Stimulated activated CD4-positive, alpha-beta T cell treated with anti-CD3 and anti-CD28 coated beads, TNF-alpha, amount 100 ng/mL, for 4 hours (primary cell): ENCODE measurements at regions not wholly inside any gene's neighbourhood (a gene's known extent, or its start where the extent isn't known, plus 50 kb on each side); places are given as distances from the start of the nearest gene placed in this dataset.

ENCODE experiments used
- DNase-seq, 3 experiments: peaks; one replicate each; pipeline ENCODE4 v3.0.0-alpha.2; 2020; ENCODE audit warnings: low read depth in 3 of 3

DNA sequence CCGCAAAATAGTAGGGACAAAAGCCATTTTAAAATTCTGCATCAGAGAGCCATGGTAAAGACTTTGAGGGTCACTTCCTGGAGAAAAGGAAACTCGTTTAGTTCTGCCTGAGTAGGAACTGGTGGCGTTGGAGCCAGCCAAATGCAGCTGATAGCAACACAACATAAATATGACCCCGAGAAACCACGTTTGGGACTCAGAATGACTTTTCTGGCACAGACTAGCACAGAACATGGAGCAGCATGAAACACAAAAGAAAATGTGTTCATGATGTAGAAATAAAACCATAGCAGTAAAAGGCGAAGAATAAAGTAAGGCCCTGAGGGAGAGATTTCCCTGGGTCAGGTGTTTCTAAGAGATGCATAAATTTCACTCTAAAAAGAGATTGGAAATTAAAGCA is 149.2 kb upstream of the KLHL29 start:
- DNase-seq, result no peak

DNA sequence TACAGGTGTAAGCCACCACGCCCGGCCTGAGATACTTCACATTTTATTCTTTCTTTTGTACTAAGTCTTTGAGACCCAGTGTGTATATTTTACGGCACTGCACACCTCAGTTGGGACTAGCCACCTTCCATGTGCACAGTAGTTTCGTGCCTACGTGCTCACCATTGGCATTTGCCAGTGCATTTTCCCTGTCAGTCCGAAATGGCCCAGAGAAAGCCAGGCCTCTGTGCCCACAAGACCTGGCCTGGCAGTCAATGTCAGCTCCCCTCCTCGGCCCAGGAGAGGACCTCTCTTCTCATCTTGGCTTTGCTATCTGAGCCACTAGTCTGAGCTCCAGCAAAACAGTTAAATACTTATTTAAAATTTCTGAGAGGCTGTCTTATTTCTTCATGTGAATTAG is 147.8 kb upstream of the KLHL29 start:
- DNase-seq, result no peak

DNA sequence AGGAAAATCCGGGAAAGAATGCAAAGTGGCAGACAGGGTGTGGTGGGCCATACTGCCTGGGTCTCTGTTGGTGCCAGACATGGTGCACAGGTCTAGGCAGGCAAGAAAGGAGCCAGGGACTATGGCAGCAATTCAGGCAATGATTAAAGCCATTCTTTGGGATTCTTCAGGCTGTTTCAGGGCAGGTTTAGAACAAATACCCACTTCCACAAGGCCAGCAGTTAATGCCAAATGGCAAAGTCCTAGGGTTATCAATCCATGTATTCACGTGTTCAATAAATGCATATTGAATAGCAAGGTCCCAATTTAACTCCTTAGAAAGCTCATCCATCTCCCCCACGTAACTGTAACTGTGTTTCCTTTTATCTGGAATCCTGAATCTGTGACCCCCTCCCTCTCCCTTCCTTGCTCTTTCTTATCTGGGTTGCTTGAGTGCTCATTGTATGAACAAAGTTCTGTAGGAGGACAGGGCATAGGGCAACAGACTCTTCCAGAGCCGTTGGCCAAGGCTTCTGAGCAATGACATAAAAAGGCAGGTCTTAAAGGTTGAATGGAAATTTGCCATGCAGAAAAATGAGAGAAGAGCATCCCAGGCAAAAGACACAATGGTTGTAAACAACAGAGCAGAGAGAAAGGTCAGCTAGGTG is 146.8 kb upstream of the KLHL29 start:
- no peak for DNase-seq

DNA sequence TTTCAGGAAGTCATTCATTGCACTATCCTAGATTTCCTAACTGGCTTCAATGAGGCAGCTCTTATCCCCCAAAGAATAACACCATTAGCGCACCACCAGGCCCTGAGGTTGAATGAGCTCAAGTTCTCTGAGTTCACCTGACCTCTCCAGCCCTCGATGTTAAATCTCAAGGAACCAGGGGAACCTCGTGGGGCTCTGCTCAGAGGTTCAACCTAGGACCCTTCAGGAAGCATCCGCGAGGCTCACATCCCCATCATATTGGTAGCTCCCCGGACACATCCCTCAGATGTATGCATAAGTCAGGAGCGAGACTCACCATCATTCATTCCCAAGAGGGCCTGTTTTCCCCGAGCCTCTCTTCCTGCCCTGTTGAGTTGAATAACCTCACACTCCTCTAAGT is 145.6 kb upstream of the KLHL29 start:
- no peak for DNase-seq

DNA sequence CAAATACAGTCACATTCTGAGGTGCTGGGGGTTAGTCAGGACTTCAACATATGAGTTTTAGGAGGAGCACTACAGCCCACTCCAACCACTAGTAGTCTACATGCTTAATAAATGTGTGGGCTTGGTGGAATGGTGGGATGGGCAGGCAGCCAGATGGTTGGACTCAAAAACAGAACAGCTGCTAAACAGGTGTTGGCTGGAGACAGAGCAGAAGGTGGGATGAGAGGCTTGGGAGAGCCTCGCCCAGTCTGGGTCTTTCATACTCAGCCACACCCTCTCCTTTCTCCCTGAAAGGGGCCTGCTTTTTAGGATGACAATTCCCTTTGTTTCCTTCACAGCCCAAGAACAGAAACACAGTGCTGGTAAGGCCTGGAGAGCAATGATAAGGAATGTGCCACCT is 143.9 kb upstream of the KLHL29 start:
- no peak for DNase-seq

DNA sequence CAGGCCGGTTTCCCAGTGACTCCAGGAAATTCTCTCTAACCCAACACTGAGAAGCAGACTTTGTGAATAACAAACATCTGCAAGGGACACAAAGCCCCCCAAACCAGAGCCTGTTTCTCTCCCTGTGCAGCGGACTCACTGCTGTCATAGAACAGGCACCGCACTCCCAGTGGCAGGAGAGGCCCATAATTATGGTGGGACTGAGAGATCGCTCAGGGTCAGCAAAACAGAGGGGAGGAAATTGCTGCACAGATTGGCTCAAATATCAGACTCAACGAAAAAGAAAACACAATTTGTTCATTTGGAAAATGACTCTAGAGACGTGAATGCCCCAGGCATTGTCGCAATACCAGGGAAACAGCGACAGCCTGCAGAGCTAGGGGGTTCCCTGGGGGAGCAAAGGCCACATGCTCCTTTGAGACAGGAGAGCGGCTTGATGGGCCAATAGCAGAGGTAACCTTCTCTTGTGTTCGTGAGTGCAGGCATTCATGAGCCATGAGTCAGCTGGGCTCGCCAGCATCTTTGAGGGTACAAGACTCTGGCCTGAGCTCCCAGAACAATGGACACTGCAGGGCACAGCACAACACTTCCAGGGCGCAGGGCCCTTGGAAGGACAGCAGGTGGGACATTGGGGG is 143.3 kb upstream of the KLHL29 start:
- no peak for DNase-seq

DNA sequence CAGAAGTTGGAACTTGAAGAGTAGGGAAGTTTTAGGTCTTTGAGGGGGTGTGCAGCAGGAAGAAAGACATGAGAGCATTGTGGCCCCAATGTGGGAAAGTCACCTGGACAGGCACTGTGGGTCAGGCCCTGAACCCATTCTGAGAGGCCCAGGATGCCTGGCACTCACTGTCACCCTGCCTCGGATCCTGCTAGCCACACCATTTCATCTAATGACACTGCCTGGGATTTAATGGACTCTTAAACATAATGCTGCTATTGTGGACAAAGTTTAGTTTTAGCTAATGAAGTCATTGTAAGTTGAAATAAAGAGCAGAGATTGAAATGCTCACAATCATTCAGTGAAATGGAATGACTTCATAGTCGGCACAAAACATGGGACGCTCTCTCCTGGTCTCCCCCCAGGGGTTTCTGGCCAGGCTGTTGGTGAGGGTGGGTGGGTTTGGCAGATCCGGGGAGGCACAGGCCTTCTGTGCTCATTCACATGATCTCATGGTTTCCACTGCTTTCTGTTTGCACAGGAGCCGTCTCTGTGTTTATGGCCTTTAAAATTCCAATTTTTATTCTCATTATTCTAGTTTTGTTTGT is 141.8 kb upstream of the KLHL29 start:
- no peak for DNase-seq

DNA sequence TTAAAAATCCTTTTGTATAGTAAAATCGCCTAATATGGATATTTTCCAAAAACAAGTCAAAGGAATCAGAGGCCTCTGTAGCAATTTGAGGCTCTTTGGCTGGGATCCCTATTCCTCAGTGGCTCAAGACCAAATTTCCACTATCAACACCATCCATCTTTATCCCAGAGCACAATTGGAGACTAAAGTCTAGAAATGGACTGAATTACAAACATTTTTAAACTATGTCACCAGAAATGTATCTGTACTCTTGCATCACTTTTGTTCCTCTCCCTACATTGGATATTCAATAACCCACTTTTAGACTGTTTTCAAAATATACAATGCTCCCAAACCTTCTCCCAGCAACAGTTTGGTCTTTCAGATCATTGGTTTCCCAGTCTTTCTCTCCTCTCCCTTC is 140.4 kb upstream of the KLHL29 start:
- no peak for DNase-seq

DNA sequence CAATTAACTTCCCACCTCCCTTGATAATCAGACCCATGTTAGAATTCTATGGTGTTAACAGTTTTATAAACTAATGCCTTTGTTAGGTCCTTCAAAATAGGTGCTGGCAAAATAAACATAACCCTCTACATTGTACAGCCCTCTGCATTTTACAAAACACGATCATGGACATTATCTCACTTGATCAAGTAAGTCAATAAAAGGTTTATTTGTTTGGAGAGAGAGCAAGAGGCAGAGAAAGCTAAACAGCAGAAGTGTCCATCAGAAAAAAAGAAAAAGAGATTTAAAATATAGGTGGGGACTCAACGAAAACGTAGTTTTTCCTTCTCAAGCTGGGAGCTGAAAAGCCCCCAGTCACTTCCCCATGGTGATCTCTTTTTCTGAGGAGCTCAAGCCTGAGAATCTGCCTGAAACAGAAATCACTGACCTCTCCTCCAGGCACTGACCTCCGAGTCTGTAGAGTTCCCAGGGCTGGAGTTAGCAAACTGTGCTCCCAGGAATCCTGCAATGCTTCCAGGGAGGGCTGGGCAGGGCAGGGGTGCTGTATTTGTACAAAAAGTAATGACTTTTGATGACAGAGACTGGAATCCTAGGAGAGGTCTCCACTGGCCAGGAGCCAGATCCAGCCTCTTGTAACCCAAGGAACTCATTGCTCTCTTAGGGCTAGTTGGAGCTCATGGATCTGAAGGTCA is 137.8 kb upstream of the KLHL29 start:
- DNase-seq, result no peak

DNA sequence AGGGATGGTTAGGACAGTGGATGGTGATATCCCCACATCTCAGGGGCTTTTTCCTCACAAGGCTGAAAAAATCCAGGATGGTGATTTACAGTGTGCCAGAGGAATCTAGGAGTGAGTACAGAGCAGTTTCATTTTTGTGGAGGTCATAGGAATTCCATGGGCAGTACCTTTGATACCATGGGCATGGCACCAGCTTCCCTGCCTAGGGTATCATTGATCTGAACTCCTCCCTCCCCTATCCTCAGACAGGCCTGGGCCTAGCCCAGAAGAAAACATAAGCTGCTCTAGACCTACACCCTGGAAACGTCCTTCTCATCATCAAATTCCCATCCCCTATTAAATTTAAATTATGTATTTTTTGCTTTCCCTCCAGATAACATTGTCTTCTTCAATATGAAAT is 136.3 kb upstream of the KLHL29 start:
- no peak for DNase-seq

DNA sequence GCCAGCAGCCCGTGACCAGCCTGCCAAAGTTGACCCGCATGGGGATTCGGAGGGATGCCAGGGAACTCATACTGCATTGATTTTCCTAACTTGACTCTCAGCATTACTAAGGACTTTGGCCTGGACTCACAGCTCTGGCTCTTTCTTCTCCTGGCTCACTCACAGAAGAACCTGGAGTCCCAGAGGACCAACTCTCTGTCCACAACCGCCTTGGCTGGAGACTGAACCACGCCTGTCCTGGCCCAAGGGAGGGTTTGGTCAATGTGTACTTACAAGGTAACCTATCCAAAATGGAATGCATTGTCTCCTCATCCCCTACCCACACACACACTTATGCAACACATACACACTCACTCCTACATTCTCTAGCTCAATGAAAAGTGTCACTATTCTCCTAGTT is 135.6 kb upstream of the KLHL29 start:
- no peak for DNase-seq

DNA sequence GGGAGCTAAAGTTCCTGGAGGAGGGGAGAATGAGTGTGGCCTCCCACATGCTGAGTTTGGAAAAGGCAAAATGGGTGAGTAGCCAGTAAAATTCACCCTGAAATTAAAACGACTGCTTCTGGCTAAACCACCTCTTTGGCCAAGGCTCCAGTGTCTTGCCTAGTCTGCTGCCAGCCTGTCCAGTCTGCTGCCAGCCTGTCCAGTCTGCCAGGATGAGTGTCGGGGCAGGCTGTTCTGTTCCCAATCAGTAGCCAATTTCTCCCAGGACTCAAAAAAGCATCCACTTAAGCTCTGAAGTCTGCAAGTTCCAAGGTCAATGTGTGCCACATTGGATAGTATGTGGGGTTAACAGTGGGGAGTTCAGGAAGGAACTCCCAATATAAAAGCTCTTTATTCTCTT is 134.6 kb upstream of the KLHL29 start:
- DNase-seq, result no peak

DNA sequence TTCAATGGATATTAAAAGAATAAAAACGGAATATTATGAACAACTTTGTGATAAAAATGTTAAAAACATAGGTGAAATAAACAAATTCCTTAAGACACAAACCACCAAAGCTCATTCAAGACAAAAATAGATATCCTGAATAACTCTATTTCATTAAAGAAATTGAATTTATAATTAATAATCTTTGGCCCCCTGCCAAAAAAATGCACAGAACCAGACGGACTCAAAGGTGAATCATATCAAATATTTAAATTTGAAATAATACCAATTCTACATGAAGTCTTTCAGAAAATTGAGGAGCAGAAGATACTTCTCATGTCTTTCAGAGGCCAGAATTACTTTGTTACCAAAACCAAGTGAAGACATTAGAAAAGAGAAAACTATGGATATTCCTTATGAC is 128.3 kb upstream of the KLHL29 start:
- DNase-seq, result no peak

DNA sequence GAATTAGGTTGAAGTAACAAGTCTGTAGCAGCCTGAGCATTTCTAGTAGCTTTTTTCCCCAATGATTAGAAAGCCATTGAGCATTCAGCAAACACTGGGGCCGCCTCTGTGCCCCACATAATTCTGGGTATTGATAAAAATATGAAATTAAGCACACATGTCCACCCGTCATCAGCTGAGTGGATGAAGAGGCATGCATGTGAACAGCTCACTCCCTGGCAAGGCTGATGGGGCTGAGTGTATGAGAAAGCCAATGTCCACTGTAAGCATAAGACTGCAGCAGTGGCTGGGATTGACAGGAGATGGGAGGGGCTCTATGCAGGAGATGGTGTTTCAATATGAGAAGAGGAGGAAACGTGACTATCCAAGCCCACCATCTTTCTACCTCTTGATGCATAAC is 124.4 kb upstream of the KLHL29 start:
- no peak for DNase-seq

DNA sequence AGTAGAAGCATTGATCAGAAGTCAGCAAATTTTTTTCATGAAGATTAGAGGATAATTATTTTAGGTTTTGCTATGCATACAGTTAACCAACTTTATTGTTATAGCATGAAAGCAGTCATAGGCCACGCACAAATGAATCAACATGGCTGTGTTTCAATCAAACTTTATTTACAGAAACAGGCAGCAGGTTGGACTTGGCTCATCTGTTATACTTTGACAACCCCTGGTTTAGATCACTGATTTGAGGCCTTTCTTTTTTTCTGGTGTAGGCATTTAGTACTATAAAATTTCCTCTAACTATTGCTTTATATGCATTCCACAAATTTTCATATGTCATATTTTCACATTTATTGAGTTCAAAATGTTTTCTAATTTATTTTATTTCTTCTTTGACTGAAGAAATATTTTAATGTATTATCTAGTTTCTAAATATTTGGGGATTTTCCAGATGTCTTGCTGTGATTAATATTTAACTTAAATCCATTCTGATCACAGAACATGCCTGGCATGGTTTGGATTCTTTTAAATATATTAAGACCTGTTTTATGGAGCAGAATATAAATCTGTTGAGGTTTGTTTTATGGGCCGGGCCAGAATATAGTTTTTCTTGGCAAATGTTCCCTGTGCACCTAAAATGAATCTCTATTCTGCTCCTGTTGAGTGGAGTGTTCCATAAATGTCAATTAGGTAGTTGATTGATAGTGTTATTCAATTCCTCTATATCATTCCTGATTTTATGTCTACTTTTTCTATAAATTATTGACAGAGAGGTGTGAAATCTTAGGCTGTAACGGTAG is 116.3 kb upstream of the KLHL29 start:
- no peak for DNase-seq

DNA sequence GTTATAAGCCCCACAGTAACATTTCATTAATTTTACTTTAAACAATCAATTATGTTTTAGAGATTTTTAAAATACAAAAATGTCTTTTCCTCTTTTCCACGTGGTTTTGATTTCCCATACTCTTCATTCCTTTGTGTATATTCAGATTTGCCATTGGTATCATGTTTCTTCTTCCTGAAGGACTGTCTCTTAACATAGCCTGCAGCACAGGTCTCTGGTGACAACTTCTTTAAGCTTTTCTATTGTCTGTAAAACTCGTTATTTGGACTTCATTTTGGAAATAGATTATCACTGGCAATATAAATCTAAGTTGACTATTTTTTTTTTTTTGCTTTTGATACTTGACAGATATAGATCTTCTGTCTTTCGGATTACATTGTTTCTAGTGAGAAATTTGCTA is 115.2 kb upstream of the KLHL29 start:
- no peak for DNase-seq

DNA sequence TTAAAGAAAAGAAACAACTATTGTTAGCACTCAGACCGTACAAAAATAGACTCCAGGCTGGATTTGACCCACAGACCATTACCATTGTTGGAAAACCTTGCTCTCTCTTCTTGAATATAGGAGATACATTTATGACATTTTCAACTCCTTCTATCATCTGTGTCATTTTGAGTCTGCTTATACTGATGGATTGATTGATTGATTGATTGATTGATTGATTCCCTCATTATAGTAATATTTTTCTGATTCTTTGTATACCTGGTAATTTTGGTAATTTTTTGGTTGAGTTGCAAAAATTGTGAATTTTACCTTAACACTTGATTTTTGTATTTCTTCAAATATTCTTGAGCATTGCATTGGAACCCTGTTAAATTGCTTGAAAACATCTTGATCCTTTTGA is 114.2 kb upstream of the KLHL29 start:
- DNase-seq, result no peak

DNA sequence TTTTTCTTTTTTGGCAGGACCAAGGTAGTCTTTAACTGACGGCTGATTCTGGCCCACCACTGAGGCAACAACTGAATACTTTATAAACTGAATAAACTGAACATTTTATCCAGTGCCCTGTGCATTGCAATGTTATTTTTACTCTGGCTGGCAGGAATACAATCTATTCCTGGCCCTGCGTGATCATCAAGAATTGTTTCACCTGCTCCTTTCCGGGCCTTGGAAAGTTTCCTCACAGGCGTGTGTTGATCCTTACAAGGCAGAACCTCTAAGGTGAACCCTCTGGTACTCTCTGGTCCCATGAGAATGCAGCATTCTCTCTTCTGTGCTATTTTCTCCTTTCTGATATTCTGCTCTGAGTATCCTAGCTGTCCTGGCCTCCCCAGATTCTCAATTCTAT is 113.7 kb upstream of the KLHL29 start:
- DNase-seq, result no peak

DNA sequence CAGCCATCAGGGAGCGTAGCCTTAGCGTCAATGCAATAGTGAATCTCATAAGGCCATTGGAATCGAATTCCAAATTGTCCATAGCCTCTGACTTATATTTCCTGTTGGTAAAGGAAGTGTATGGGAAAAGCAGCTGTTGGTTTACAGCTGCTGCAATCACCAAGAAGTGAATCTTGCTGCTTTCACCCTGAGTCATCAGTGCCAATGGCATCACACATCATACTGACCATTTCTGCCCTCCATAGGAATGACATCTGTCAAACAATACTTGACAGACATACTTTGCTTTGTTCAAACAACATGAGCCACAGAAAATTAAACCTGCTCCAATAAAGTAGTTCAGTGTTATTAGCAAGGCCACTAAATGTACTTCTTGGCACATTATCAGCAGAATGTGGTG is 111.2 kb upstream of the KLHL29 start:
- DNase-seq, result no peak

DNA sequence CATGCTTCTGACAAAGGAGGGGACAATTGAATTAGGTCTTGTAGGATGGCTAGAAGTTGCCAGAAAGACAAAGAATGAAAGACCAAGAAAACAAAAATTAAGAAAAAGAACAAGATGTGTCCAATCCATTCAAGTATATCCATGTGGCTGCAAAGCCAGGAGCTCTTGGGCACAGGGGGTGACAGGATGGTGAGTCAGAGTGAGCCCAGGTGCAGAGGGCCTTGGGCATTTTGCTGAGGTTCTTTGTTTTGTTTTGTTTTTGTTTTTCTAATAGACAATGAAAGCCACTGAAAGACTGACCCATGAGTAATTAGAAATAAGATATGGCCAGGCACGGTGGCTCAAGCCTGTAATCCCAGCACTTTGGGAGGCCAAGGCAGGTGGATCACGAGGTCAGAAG is 104.6 kb upstream of the KLHL29 start:
- DNase-seq, result no peak

DNA sequence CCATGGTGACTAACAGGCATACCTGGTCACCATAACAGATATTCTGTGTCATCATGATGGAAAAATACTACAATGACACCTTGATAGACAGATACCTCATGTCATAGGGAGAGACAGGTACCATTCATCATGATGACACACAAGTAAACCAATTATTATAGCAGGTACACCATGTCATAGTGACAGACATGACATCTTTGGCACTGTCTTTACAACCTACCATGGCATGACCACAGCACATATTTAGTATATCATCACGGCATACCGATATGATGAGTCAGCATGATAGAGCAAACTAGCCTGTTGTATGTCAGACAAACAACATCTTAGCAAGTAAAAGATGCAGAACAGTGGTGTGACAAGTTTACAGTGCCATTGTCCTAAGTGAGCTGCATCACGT is 101.3 kb upstream of the KLHL29 start:
- DNase-seq, result no peak

DNA sequence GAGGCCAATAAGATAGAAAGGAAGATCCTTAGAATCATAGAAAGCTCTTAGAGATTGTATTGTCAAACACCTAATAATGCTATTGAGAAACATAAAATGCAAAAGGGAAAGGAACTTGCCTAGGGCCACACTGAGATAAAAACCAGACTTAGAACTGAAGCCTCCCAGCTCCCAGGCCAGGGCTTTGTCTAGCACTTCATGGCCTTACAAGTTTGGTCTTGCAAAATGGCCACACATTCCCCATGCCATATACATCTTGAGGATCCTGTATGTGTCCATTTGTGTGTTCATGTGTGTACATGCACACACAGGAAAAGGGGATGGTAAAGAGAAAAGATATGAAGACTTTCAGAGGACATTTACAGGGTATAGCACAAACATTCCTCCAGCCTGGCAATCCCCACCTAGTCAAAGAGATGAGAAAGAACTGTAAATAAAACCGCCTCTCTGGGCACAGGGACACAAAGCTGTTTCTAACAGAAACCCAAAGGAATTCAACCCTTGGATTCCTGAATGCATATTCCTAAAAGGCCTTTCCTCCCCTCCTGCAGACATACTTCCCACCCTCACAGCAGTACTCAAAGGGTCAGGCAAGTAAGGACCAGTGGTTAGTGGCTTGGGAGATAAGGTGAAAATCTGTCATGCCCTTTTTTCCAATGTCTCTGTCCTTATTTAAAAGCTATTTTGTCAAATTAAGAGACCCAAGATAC is 99.7 kb upstream of the KLHL29 start:
- no peak for DNase-seq
